Kidney (tissue), 13 donors: ENCODE measurements at regions not wholly inside any gene's neighbourhood (a gene's known extent, or its start where the extent isn't known, plus 50 kb on each side); places are given as distances from the start of the nearest gene placed in this dataset.

ENCODE experiments used
- DNase-seq, 5 donors: peaks; one replicate each; pipeline ENCODE4 v3.0.0-alpha.2; 2013 to 2020
- FAIRE-seq: peaks from 2 replicates; lab custom pipeline; 2012; peaks lifted over from hg19 to GRCh38; lab: Jason Lieb, UNC
- H3K27ac ChIP-seq, 2 donors: one replicate each; pipeline ENCODE4 v1.7.0; 2013; ENCODE audit warnings: low read depth in 2 of 2, low read length in 2 of 2, inconsistent platforms in 1 of 2
- H3K27me3 ChIP-seq: one replicate; pipeline ENCODE4 v1.7.1; 2013; ENCODE audit warnings: low read length, inconsistent platforms; ENCODE audit not compliant: control insufficient read depth, insufficient read depth
- H3K36me3 ChIP-seq, 3 donors: one replicate each; pipeline versions ENCODE4 v1.7.0 to v1.7.1; 2013; ENCODE audit warnings: low read length in 3 of 3, control low read depth in 1 of 3, inconsistent platforms in 1 of 3; ENCODE audit not compliant: insufficient read depth in 3 of 3, control insufficient read depth in 2 of 3
- H3K4me1 ChIP-seq, 3 donors: one replicate each; pipeline versions ENCODE4 v1.7.0 to v1.7.1; 2013; ENCODE audit warnings: low read length in 3 of 3, inconsistent platforms in 1 of 3, low read depth in 1 of 3; ENCODE audit not compliant: control insufficient read depth in 2 of 3, insufficient read depth in 2 of 3
- H3K4me3 ChIP-seq, 3 donors: one replicate each; pipeline versions ENCODE4 v1.7.0 to v1.8.1; 2013; ENCODE audit warnings: low read length in 3 of 3, control low read depth in 1 of 3, inconsistent platforms in 1 of 3
- H3K9ac ChIP-seq, 3 donors: one replicate each; pipeline versions ENCODE4 v1.7.0 to v1.7.1; 2013; ENCODE audit warnings: low read length in 3 of 3, control low read depth in 1 of 3, inconsistent platforms in 1 of 3
- H3K9me3 ChIP-seq, 3 donors: one replicate each; pipeline versions ENCODE4 v1.7.0 to v1.7.1; 2013; ENCODE audit warnings: low read length in 3 of 3, control low read depth in 1 of 3, inconsistent platforms in 1 of 3; ENCODE audit not compliant: control insufficient read depth in 2 of 3, insufficient read depth in 1 of 3
- CTCF ChIP-seq: IDR thresholded peaks from 3 replicates; pipeline ENCODE4 v1.5.1; 2012; ENCODE audit warnings: mild to moderate bottlenecking, moderate library complexity, borderline replicate concordance; ENCODE audit not compliant: insufficient read depth; ENCODE audit errors: extremely low read depth
- intact Hi-C: fragments of 100-400 bp; cut with DNase I; formaldehyde crosslinking; loops from one replicate; pipeline ENCODE4 v1.11.1; 2022
- donor health status: control.
- donor health status: control.
- donor health status: control.
- donor health status: control.
- donor health status: control.
- donor health status: DM: yes; HTN: yes; CAD: no.
- donor health status: Normal renal cell carcinoma (clear cell type).

- no peak for TF ChIP-seq CTCF
- no peaks in the 10 kb centered on the region for H3K27me3 ChIP-seq
- H3K4me3 ChIP-seq, result no peak overlapping the region
- no peaks in the 10 kb centered on the region for H3K9me3 ChIP-seq
- H3K4me1 ChIP-seq, result no peaks in the 10 kb centered on the region
- intact Hi-C loops, result no loop called here
- H3K27ac ChIP-seq, result no peak overlapping the region
- DNase-seq, result peak in 1 of 5 donors; percentile 50
- FAIRE-seq, result no peak
- no peaks in the 10 kb centered on the region for H3K36me3 ChIP-seq
- no peak overlapping the region for H3K9ac ChIP-seq
These were observed 817.8 kb upstream of the LUZP2 start for GRCh38 chr11:23679041-23679440.

DNA sequence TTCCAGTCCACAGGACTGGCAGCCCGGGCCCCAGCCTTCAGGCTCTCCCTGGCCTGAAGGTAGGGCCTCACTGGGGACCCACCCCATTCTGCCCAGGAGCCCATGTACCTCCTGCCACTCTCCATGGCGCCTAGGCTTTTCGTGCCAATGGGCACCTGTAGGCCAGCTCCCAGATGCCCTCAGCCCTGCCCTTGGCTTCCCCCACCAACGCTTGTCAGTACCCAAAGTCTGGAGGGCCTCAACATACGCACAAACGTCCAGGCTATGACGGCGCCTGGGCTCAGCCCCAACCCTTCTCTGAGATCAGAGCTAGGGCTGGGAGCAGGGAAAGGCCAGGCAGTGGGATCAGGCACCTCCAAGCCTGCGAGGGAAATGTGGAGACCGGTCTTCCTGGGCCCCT, 816.9 kb upstream of the LUZP2 start:
- no peak for TF ChIP-seq CTCF
- H3K9ac ChIP-seq, result no peak overlapping the region
- no peaks in the 10 kb centered on the region for H3K36me3 ChIP-seq
- intact Hi-C loops, result no loop called here
- no peak overlapping the region for H3K27ac ChIP-seq
- no peak overlapping the region for H3K4me3 ChIP-seq
- peak in 1 of 5 donors; percentile 52 for DNase-seq
- no peaks in the 10 kb centered on the region for H3K4me1 ChIP-seq
- FAIRE-seq, result no peak
- no peaks in the 10 kb centered on the region for H3K9me3 ChIP-seq
- H3K27me3 ChIP-seq, result no peaks in the 10 kb centered on the region

GRCh38 chr11:23680488-23681230, 816.2 kb upstream of the LUZP2 start:
- Histone ChIP-seq H3K27me3 (no peaks in the 10 kb centered on the region), H3K4me3 (no peak overlapping the region), H3K9me3 (no peaks in the 10 kb centered on the region), H3K36me3 (no peaks in the 10 kb centered on the region), H3K9ac (no peak overlapping the region), H3K27ac (no peak overlapping the region), H3K4me1 (no peaks in the 10 kb centered on the region)
- TF ChIP-seq CTCF, result no peak
- DNase-seq (peak in 1 of 5 donors; percentile 34), FAIRE-seq (no peak)
- intact Hi-C loops, result no loop called here
